ENCODE measurements at regions not wholly inside any gene's neighbourhood (a gene's known extent, or its start where the extent isn't known, plus 50 kb on each side); places are given as distances from the start of the nearest gene placed in this dataset.

- no peaks in the 10 kb centered on the region for H3K36me3 ChIP-seq (ENCODE audit: control insufficient read depth in 2 of 2, extremely low read depth in 1 of 2, insufficient read depth in 1 of 2, low read length in 1 of 2)
- DNase-seq (no peak), ATAC-seq (replicated peaks in 1 of 4) (no peak)
- no peak overlapping the region for H3K4me3 ChIP-seq (ENCODE audit: control insufficient read depth in 1 of 2, extremely low read depth in 1 of 2, low read length in 1 of 2)
- no CpG with 5 or more reads among the region's 2 CpGs for WGBS (ENCODE audit: insufficient coverage)
- no peaks in the 10 kb centered on the region for H3K27me3 ChIP-seq (replicated peaks in 1 of 2; ENCODE audit: control insufficient read depth in 2 of 2, extremely low read depth in 1 of 2, insufficient read depth in 2 of 2, low read length in 1 of 2)
- Mint-ChIP-seq H3K36me3 (no peaks in the 10 kb centered on the region), H3K4me3 (no peak overlapping the region), H3K4me1 (no peaks in the 10 kb centered on the region), H3K27me3 (no peaks in the 10 kb centered on the region), H3K9me3 (peaks cover 0 to 12% (median 6%) of the 10 kb centered on the region in 3 donors), H3K27ac (no peak overlapping the region)
- no peaks in the 10 kb centered on the region for H3K4me1 ChIP-seq (ENCODE audit: control insufficient read depth in 1 of 2, extremely low read depth in 1 of 2, insufficient read depth in 2 of 2, low read length in 2 of 2)
- CTCF ChIA-PET, result no interaction called here
- no peak overlapping the region for H3K27ac ChIP-seq (ENCODE audit: low read length)
- POLR2A ChIA-PET, result no interaction called here
- no peaks in the 10 kb centered on the region for H3K9me3 ChIP-seq
These were observed 56.9 kb downstream of the SLITRK6 start for GRCh38 chr13:85742355-85742754.

- Histone ChIP-seq H3K36me3 (ENCODE audit: control insufficient read depth in 2 of 2, extremely low read depth in 1 of 2, insufficient read depth in 1 of 2, low read length in 1 of 2) (no peaks in the 10 kb centered on the region), H3K4me3 (ENCODE audit: control insufficient read depth in 1 of 2, extremely low read depth in 1 of 2, low read length in 1 of 2) (no peak overlapping the region), H3K27me3 (replicated peaks in 1 of 2; ENCODE audit: control insufficient read depth in 2 of 2, extremely low read depth in 1 of 2, insufficient read depth in 2 of 2, low read length in 1 of 2) (no peaks in the 10 kb centered on the region), H3K4me1 (ENCODE audit: control insufficient read depth in 1 of 2, extremely low read depth in 1 of 2, insufficient read depth in 2 of 2, low read length in 2 of 2) (no peaks in the 10 kb centered on the region), H3K9me3 (no peaks in the 10 kb centered on the region), H3K27ac (ENCODE audit: low read length) (no peak overlapping the region)
- no peaks in the 10 kb centered on the region for H3K36me3 Mint-ChIP-seq
- H3K27ac Mint-ChIP-seq, result no peak overlapping the region
- H3K27me3 Mint-ChIP-seq, result no peaks in the 10 kb centered on the region
- no peaks in the 10 kb centered on the region for H3K4me1 Mint-ChIP-seq
- POLR2A ChIA-PET, result no interaction called here
- 100% methylated on average over 1 of the region's 3 CpGs for WGBS (ENCODE audit: insufficient coverage)
- DNase-seq (no peak), ATAC-seq (replicated peaks in 1 of 4) (no peak)
- CTCF ChIA-PET, result no interaction called here
- H3K9me3 Mint-ChIP-seq, result peaks cover 0 to 17% (median 5%) of the 10 kb centered on the region in 3 donors
- no peak overlapping the region for H3K4me3 Mint-ChIP-seq
These were observed 58.2 kb downstream of the SLITRK6 start for GRCh38 chr13:85741017-85741416.

DNA sequence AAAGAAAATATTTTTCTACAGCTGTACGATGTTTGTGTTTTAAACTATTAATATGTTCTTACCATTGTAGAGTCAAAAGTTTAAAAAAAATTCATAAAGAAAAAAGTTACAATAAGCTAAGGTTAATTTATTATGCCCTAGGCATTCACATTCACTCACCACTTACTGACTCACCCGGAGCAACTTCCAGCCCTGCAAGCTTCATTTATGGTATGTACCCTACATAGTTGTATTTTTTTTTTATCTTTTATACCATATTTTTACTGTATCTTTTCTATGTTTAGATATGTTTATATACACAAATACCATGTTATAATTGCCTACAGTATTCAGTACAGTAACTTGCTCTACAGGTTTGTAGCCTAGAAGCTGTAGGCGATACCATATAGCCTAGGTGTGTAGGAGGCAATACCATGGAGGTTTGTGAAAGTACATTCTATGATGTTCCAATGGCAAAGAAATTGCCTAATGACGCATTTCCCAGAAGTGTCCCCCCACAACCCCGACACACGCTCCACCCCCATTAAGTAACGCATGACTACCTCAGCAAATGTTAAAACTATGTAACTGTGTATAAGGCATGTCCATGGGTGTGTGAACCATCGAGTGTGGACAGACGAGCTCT is 60.4 kb downstream of the SLITRK6 start:
- Histone ChIP-seq H3K9me3 (no peaks in the 10 kb centered on the region), H3K36me3 (ENCODE audit: control insufficient read depth in 2 of 2, extremely low read depth in 1 of 2, insufficient read depth in 1 of 2, low read length in 1 of 2) (no peaks in the 10 kb centered on the region), H3K27me3 (replicated peaks in 1 of 2; ENCODE audit: control insufficient read depth in 2 of 2, extremely low read depth in 1 of 2, insufficient read depth in 2 of 2, low read length in 1 of 2) (no peaks in the 10 kb centered on the region), H3K27ac (ENCODE audit: low read length) (no peak overlapping the region), H3K4me3 (ENCODE audit: control insufficient read depth in 1 of 2, extremely low read depth in 1 of 2, low read length in 1 of 2) (no peak overlapping the region), H3K4me1 (ENCODE audit: control insufficient read depth in 1 of 2, extremely low read depth in 1 of 2, insufficient read depth in 2 of 2, low read length in 2 of 2) (no peaks in the 10 kb centered on the region)
- H3K27me3 Mint-ChIP-seq, result no peaks in the 10 kb centered on the region
- whole genome bisulfite sequencing (ENCODE audit: insufficient coverage), result 83% methylated on average over 1 of the region's 9 CpGs
- H3K4me3 Mint-ChIP-seq, result no peak overlapping the region
- CTCF ChIA-PET, result no interaction called here
- no peak for ATAC-seq (replicated peaks in 1 of 4)
- POLR2A ChIA-PET, result no interaction called here
- H3K36me3 Mint-ChIP-seq, result no peaks in the 10 kb centered on the region
- H3K4me1 Mint-ChIP-seq, result no peaks in the 10 kb centered on the region
- peaks cover 0 to 17% (median 0%) of the 10 kb centered on the region in 3 donors for H3K9me3 Mint-ChIP-seq
- H3K27ac Mint-ChIP-seq, result no peak overlapping the region
- DNase-seq, result no peak

GRCh38 chr13:85737952-85738351 is 61.3 kb downstream of the SLITRK6 start:
- Histone ChIP-seq H3K4me3 (ENCODE audit: control insufficient read depth in 1 of 2, extremely low read depth in 1 of 2, low read length in 1 of 2) (no peak overlapping the region), H3K27ac (ENCODE audit: low read length) (no peak overlapping the region), H3K9me3 (no peaks in the 10 kb centered on the region), H3K27me3 (replicated peaks in 1 of 2; ENCODE audit: control insufficient read depth in 2 of 2, extremely low read depth in 1 of 2, insufficient read depth in 2 of 2, low read length in 1 of 2) (no peaks in the 10 kb centered on the region), H3K4me1 (ENCODE audit: control insufficient read depth in 1 of 2, extremely low read depth in 1 of 2, insufficient read depth in 2 of 2, low read length in 2 of 2) (no peaks in the 10 kb centered on the region), H3K36me3 (ENCODE audit: control insufficient read depth in 2 of 2, extremely low read depth in 1 of 2, insufficient read depth in 1 of 2, low read length in 1 of 2) (no peaks in the 10 kb centered on the region)
- H3K27me3 Mint-ChIP-seq, result no peaks in the 10 kb centered on the region
- H3K4me3 Mint-ChIP-seq, result no peak overlapping the region
- ChIA-PET POLR2A (no interaction called here), CTCF (no interaction called here)
- ATAC-seq (replicated peaks in 1 of 4), result no peak
- peaks cover 0 to 11% (median 0%) of the 10 kb centered on the region in 3 donors for H3K9me3 Mint-ChIP-seq
- DNase-seq, result no peak
- no peaks in the 10 kb centered on the region for H3K4me1 Mint-ChIP-seq
- WGBS (ENCODE audit: insufficient coverage), result no CpG with 5 or more reads among the region's 1 CpG
- H3K36me3 Mint-ChIP-seq, result no peaks in the 10 kb centered on the region
- H3K27ac Mint-ChIP-seq, result no peak overlapping the region

- H3K9me3 Mint-ChIP-seq, result peaks cover 0 to 1% (median 0%) of the 10 kb centered on the region in 3 donors
- Histone ChIP-seq H3K27ac (ENCODE audit: low read length) (no peak overlapping the region), H3K4me1 (ENCODE audit: control insufficient read depth in 1 of 2, extremely low read depth in 1 of 2, insufficient read depth in 2 of 2, low read length in 2 of 2) (no peaks in the 10 kb centered on the region), H3K27me3 (replicated peaks in 1 of 2; ENCODE audit: control insufficient read depth in 2 of 2, extremely low read depth in 1 of 2, insufficient read depth in 2 of 2, low read length in 1 of 2) (no peaks in the 10 kb centered on the region), H3K36me3 (ENCODE audit: control insufficient read depth in 2 of 2, extremely low read depth in 1 of 2, insufficient read depth in 1 of 2, low read length in 1 of 2) (no peaks in the 10 kb centered on the region), H3K4me3 (ENCODE audit: control insufficient read depth in 1 of 2, extremely low read depth in 1 of 2, low read length in 1 of 2) (no peak overlapping the region), H3K9me3 (no peaks in the 10 kb centered on the region)
- ChIA-PET POLR2A (no interaction called here), CTCF (interaction anchor here in 1 of 2 donors (0.7 kb wide), 1 partner anchor 18 kb away, joined by 3 read pairs; no protein-coding TSS in a partner anchor)
- no peak overlapping the region for H3K27ac Mint-ChIP-seq
- no peaks in the 10 kb centered on the region for H3K4me1 Mint-ChIP-seq
- H3K27me3 Mint-ChIP-seq, result no peaks in the 10 kb centered on the region
- DNase-seq (no peak), ATAC-seq (replicated peaks in 1 of 4) (no peak)
- H3K4me3 Mint-ChIP-seq, result no peak overlapping the region
- H3K36me3 Mint-ChIP-seq, result no peaks in the 10 kb centered on the region
These were observed 69.9 kb downstream of the SLITRK6 start for GRCh38 chr13:85729296-85729695.

GRCh38 chr13:85728811-85729210 is 70.4 kb downstream of the SLITRK6 start:
- Histone ChIP-seq H3K4me1 (ENCODE audit: control insufficient read depth in 1 of 2, extremely low read depth in 1 of 2, insufficient read depth in 2 of 2, low read length in 2 of 2) (no peaks in the 10 kb centered on the region), H3K27me3 (replicated peaks in 1 of 2; ENCODE audit: control insufficient read depth in 2 of 2, extremely low read depth in 1 of 2, insufficient read depth in 2 of 2, low read length in 1 of 2) (no peaks in the 10 kb centered on the region), H3K36me3 (ENCODE audit: control insufficient read depth in 2 of 2, extremely low read depth in 1 of 2, insufficient read depth in 1 of 2, low read length in 1 of 2) (no peaks in the 10 kb centered on the region), H3K4me3 (ENCODE audit: control insufficient read depth in 1 of 2, extremely low read depth in 1 of 2, low read length in 1 of 2) (no peak overlapping the region), H3K27ac (ENCODE audit: low read length) (no peak overlapping the region), H3K9me3 (no peaks in the 10 kb centered on the region)
- ChIA-PET CTCF (no interaction called here), POLR2A (no interaction called here)
- H3K36me3 Mint-ChIP-seq, result no peaks in the 10 kb centered on the region
- no peaks in the 10 kb centered on the region for H3K4me1 Mint-ChIP-seq
- no peaks in the 10 kb centered on the region for H3K27me3 Mint-ChIP-seq
- H3K9me3 Mint-ChIP-seq, result peaks cover 0 to 1% (median 0%) of the 10 kb centered on the region in 3 donors
- DNase-seq (no peak), ATAC-seq (replicated peaks in 1 of 4) (no peak)
- no peak overlapping the region for H3K4me3 Mint-ChIP-seq
- H3K27ac Mint-ChIP-seq, result no peak overlapping the region

- H3K36me3 Mint-ChIP-seq, result no peaks in the 10 kb centered on the region
- H3K36me3 ChIP-seq (ENCODE audit: control insufficient read depth in 2 of 2, extremely low read depth in 1 of 2, insufficient read depth in 1 of 2, low read length in 1 of 2), result no peaks in the 10 kb centered on the region
- DNase-seq (no peak), ATAC-seq (replicated peaks in 1 of 4) (no peak)
- H3K27me3 ChIP-seq (replicated peaks in 1 of 2; ENCODE audit: control insufficient read depth in 2 of 2, extremely low read depth in 1 of 2, insufficient read depth in 2 of 2, low read length in 1 of 2), result no peaks in the 10 kb centered on the region
- no peak overlapping the region for H3K27ac ChIP-seq (ENCODE audit: low read length)
- no peaks in the 10 kb centered on the region for H3K4me1 ChIP-seq (ENCODE audit: control insufficient read depth in 1 of 2, extremely low read depth in 1 of 2, insufficient read depth in 2 of 2, low read length in 2 of 2)
- H3K27me3 Mint-ChIP-seq, result no peaks in the 10 kb centered on the region
- WGBS (ENCODE audit: insufficient coverage), result no CpG with 5 or more reads among the region's 2 CpGs
- H3K9me3 Mint-ChIP-seq, result peaks cover 0 to 1% (median 0%) of the 10 kb centered on the region in 3 donors
- H3K9me3 ChIP-seq, result no peaks in the 10 kb centered on the region
- no peak overlapping the region for H3K27ac Mint-ChIP-seq
- no peak overlapping the region for H3K4me3 Mint-ChIP-seq
- no peak overlapping the region for H3K4me3 ChIP-seq (ENCODE audit: control insufficient read depth in 1 of 2, extremely low read depth in 1 of 2, low read length in 1 of 2)
- CTCF ChIA-PET, result no interaction called here
- no peaks in the 10 kb centered on the region for H3K4me1 Mint-ChIP-seq
- POLR2A ChIA-PET, result no interaction called here
These were observed 73.8 kb downstream of the SLITRK6 start for GRCh38 chr13:85725433-85725832.
